ENCODE measurements at regions not wholly inside any gene's neighbourhood (a gene's known extent, or its start where the extent isn't known, plus 50 kb on each side); places are given as distances from the start of the nearest gene placed in this dataset.

DNA sequence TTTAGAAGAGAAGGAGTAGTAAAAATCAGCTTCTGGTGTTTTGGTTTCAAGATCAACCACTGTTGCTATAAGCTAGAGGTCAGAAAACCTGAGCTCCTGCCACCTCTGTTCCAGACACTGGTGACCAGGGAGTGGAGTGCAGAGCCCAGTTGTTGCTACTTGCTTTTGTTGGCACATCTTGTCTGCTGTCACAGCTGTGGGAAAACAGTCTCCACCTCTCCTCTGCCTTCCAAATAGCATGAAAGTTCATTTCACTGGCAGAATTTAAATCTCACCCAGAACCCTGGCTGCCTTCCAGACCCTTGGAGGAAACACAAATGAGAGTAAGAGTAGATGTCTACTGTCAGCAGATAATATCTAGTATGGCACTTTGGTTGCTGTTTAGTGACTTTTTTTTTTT lies 297.5 kb upstream of the KLF3 start:
- TF ChIP-seq, protein P1, sequence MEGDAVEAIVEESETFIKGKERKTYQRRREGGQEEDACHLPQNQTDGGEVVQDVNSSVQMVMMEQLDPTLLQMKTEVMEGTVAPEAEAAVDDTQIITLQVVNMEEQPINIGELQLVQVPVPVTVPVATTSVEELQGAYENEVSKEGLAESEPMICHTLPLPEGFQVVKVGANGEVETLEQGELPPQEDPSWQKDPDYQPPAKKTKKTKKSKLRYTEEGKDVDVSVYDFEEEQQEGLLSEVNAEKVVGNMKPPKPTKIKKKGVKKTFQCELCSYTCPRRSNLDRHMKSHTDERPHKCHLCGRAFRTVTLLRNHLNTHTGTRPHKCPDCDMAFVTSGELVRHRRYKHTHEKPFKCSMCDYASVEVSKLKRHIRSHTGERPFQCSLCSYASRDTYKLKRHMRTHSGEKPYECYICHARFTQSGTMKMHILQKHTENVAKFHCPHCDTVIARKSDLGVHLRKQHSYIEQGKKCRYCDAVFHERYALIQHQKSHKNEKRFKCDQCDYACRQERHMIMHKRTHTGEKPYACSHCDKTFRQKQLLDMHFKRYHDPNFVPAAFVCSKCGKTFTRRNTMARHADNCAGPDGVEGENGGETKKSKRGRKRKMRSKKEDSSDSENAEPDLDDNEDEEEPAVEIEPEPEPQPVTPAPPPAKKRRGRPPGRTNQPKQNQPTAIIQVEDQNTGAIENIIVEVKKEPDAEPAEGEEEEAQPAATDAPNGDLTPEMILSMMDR (IDR thresholded peaks at IDR 0.05) = no peak
- no peaks in the 10 kb centered on the region for H3K36me3 Mint-ChIP-seq (ENCODE audit: low read depth)
- no peaks in the 10 kb centered on the region for H3K4me1 Mint-ChIP-seq
- CTCF ChIA-PET = no interaction called here
- DNase-seq (no peak), ATAC-seq (ENCODE audit: low read depth) (no peak)
- POLR2A ChIA-PET = no interaction called here
- H3K27me3 Mint-ChIP-seq = no peaks in the 10 kb centered on the region
- no peak overlapping the region for H3K27ac Mint-ChIP-seq
- no peaks in the 10 kb centered on the region for H3K9me3 Mint-ChIP-seq
- no peak overlapping the region for H3K4me3 Mint-ChIP-seq
- intact Hi-C loops (cut with micrococcal nuclease) = no loop called here

DNA sequence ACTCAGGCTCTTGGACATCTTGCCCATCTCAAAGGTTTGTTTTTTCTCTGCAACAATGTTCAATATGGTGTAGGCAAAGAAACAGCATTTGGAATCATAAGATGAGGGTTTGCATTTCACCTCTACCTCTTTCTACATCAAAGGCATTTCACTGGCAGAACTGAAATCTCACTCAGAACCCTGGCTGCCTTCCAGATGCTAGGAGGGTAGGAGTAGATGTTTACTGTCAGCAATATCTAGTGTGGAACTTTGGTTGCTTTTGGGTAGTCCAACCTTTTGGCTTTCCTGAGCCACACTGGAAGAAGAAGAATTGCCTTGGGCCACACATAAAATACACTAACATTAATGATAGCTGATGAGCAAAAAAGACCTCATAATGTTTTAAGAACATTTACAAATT lies 297.0 kb upstream of the KLF3 start:
- no peaks in the 10 kb centered on the region for H3K4me1 Mint-ChIP-seq
- ChIA-PET POLR2A (no interaction called here), CTCF (no interaction called here)
- no peaks in the 10 kb centered on the region for H3K9me3 Mint-ChIP-seq
- ATAC-seq (ENCODE audit: low read depth) (no peak), DNase-seq (no peak)
- H3K36me3 Mint-ChIP-seq (ENCODE audit: low read depth) = no peaks in the 10 kb centered on the region
- TF ChIP-seq, protein P1 (IDR thresholded peaks at IDR 0.05) = no peak
- H3K27me3 Mint-ChIP-seq = no peaks in the 10 kb centered on the region
- H3K4me3 Mint-ChIP-seq = no peak overlapping the region
- no peak overlapping the region for H3K27ac Mint-ChIP-seq
- intact Hi-C loops (cut with micrococcal nuclease) = no loop called here

DNA sequence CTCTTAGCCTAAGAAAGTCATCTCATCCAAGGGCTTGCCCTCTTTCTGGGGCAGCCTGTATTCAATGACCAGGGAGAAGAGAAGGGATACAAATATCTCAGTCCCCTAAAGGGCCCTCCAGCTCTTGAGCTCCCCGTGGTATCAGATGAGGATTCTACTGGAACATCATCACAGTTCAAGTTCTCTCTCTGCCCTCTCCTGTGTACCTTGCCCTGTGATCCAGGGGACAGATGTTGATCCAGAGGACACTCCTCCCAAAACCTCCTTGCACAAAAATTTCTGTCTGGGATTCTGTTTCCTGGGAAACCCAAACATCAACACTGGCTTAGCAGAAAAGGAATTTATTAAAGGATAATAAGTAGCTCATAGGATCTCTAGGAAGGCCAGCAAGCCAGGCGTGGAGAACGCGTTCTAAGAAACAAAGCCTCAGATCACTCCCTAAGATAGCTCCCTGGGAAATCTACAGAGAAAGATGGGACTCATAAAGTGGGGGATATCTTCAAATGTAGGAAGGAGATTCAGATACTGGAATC lies 296.3 kb upstream of the KLF3 start:
- no peak for ATAC-seq (ENCODE audit: low read depth)
- intact Hi-C loops (cut with micrococcal nuclease) = no loop called here
- Mint-ChIP-seq H3K4me3 (no peak overlapping the region), H3K4me1 (no peaks in the 10 kb centered on the region), H3K9me3 (peaks cover 2% of the 10 kb centered on the region), H3K27me3 (no peaks in the 10 kb centered on the region), H3K27ac (no peak overlapping the region), H3K36me3 (ENCODE audit: low read depth) (no peaks in the 10 kb centered on the region)
- ChIA-PET POLR2A (no interaction called here), CTCF (no interaction called here)
- TF ChIP-seq, protein P1 (IDR thresholded peaks at IDR 0.05) = no peak
- DNase-seq = no peak

DNA sequence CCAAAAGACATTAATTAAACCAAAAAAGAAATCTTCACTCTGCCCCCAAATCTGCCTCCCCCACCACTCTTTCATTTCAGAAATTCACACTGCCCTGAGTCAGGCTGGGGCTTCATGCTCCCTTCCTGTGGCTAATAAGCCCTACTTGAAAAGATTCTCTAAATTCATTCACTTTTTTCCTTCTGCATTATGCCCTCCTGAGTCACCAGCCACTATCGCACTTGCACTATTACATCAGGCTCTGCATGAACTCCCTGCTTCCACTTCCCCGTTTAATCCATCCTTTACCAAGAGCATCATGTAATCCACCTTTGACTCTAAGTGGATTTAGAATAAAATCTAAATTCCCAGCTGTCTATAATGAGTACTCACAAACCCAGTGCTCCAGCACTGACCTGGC lies 295.4 kb upstream of the KLF3 start:
- TF ChIP-seq, protein P1 (IDR thresholded peaks at IDR 0.05) = no peak
- POLR2A ChIA-PET = no interaction called here
- ATAC-seq (ENCODE audit: low read depth) (no peak), DNase-seq (no peak)
- H3K27ac Mint-ChIP-seq = no peak overlapping the region
- CTCF ChIA-PET = no interaction called here
- H3K27me3 Mint-ChIP-seq = no peaks in the 10 kb centered on the region
- H3K4me3 Mint-ChIP-seq = no peak overlapping the region
- H3K36me3 Mint-ChIP-seq (ENCODE audit: low read depth) = no peaks in the 10 kb centered on the region
- peaks cover 2% of the 10 kb centered on the region for H3K9me3 Mint-ChIP-seq
- H3K4me1 Mint-ChIP-seq = peaks cover 3% of the 10 kb centered on the region
- intact Hi-C loops (cut with micrococcal nuclease) = no loop called here

DNA sequence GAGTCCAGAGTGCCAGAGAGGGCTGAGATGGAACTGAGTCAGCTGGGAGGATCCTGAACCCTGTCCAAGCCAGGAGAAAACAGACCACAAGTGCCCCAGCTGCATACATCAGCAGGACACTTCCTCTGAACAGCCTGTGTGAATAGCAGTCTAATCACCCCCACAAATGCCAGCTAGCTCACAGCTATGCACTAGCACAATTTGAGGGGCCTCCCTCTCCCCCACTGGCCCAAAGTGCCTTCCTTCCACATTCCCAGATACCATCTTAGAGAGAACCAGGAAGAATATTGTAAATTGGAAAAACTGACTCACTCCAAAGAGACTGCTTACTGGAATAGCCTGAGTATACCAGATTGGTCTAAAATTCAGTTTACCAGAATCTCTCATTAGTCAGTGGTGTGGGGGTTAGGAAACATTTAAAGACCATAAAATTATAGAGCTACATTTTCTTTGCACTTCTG lies 292.6 kb upstream of the KLF3 start:
- peaks cover 2% of the 10 kb centered on the region for H3K9me3 Mint-ChIP-seq
- no peaks in the 10 kb centered on the region for H3K27me3 Mint-ChIP-seq
- DNase-seq (no peak), ATAC-seq (ENCODE audit: low read depth) (no peak)
- CTCF ChIA-PET = no interaction called here
- H3K27ac Mint-ChIP-seq = no peak overlapping the region
- POLR2A ChIA-PET = no interaction called here
- no peak overlapping the region for H3K4me3 Mint-ChIP-seq
- no peaks in the 10 kb centered on the region for H3K36me3 Mint-ChIP-seq (ENCODE audit: low read depth)
- peaks cover 3% of the 10 kb centered on the region for H3K4me1 Mint-ChIP-seq
- TF ChIP-seq, protein P1 (IDR thresholded peaks at IDR 0.05) = no peak
- intact Hi-C loops (cut with micrococcal nuclease) = no loop called here
